Kidney capillary endothelial cell (primary cell): ENCODE measurements at regions not wholly inside any gene's neighbourhood (a gene's known extent, or its start where the extent isn't known, plus 50 kb on each side); places are given as distances from the start of the nearest gene placed in this dataset.

Experiments
- DNase-seq: peaks from one replicate; pipeline ENCODE4 v3.0.0-alpha.2; 2018; ENCODE audit warnings: low spot score

GRCh38 chr12:66915306-66915904, 236.5 kb upstream of the GRIP1 start:
- no peak for DNase-seq

- DNase-seq, result no peak
Measured at GRCh38 chr12:66916189-66916588, 237.3 kb upstream of the GRIP1 start.

GRCh38 chr12:66919466-66919865, 240.6 kb upstream of the GRIP1 start:
- DNase-seq, result no peak

GRCh38 chr12:66920205-66920604, 241.3 kb upstream of the GRIP1 start:
- DNase-seq, result no peak

GRCh38 chr12:66921151-66921550, 242.3 kb upstream of the GRIP1 start:
- no peak for DNase-seq

- DNase-seq, result no peak
Measured at GRCh38 chr12:66925083-66925482, 246.2 kb upstream of the GRIP1 start.

- no peak for DNase-seq
Measured at GRCh38 chr12:66929121-66929520, 250.2 kb upstream of the GRIP1 start.

GRCh38 chr12:66931091-66931490, 252.2 kb upstream of the GRIP1 start:
- DNase-seq, result no peak

GRCh38 chr12:66932126-66932525, 253.2 kb upstream of the GRIP1 start:
- DNase-seq, result no peak

GRCh38 chr12:66934302-66935062, 255.6 kb upstream of the GRIP1 start:
- DNase-seq, result no peak

- no peak for DNase-seq
Measured at GRCh38 chr12:66941150-66941549, 262.3 kb upstream of the GRIP1 start.

- no peak for DNase-seq
Measured at GRCh38 chr12:66942741-66943465, 264.0 kb upstream of the GRIP1 start.

- DNase-seq, result no peak
Measured at GRCh38 chr12:66944365-66944764, 265.5 kb upstream of the GRIP1 start.

GRCh38 chr12:66945189-66945817, 266.4 kb upstream of the GRIP1 start:
- no peak for DNase-seq

GRCh38 chr12:66947119-66947518, 268.2 kb upstream of the GRIP1 start:
- no peak for DNase-seq

GRCh38 chr12:66952668-66953067, 273.8 kb upstream of the GRIP1 start:
- DNase-seq, result no peak

- no peak for DNase-seq
Measured at GRCh38 chr12:66956300-66956699, 277.4 kb upstream of the GRIP1 start.

GRCh38 chr12:66959276-66959675, 280.4 kb upstream of the GRIP1 start:
- no peak for DNase-seq

GRCh38 chr12:66960006-66960405, 281.1 kb upstream of the GRIP1 start:
- no peak for DNase-seq

GRCh38 chr12:66960704-66961690, 282.1 kb upstream of the GRIP1 start:
- no peak for DNase-seq

- DNase-seq, result no peak
Measured at GRCh38 chr12:66962290-66962689, 283.4 kb upstream of the GRIP1 start.

GRCh38 chr12:66963901-66964300, 285.0 kb upstream of the GRIP1 start:
- no peak for DNase-seq
